Lower lobe of right lung (tissue), 2 donors: ENCODE measurements at regions not wholly inside any gene's neighbourhood (a gene's known extent, or its start where the extent isn't known, plus 50 kb on each side); places are given as distances from the start of the nearest gene placed in this dataset.

Experiments used
- ATAC-seq, 2 donors: fragments of 200-7000 bp; cut with Tn5 transposase; one replicate each; pipeline ENCODE4 v1.9.1; 2020 to 2022; ENCODE audit warnings: mild to moderate bottlenecking in 2 of 2, moderate library complexity in 2 of 2
- DNase-seq: peaks from one replicate; pipeline ENCODE4 v3.0.0-alpha.2; 2020
- H3K27ac ChIP-seq: fragments of 200-600 bp; one replicate; pipeline ENCODE4 v1.8.0; 2022
- H3K27me3 ChIP-seq: fragments of 200-600 bp; one replicate; pipeline ENCODE4 v1.8.0; 2022; ENCODE audit warnings: low read depth
- H3K36me3 ChIP-seq: fragments of 200-600 bp; one replicate; pipeline ENCODE4 v1.8.0; 2022; ENCODE audit warnings: mild to moderate bottlenecking
- H3K4me1 ChIP-seq: fragments of 200-600 bp; one replicate; pipeline ENCODE4 v1.8.0; 2022
- H3K4me3 ChIP-seq: fragments of 200-600 bp; one replicate; pipeline ENCODE4 v1.8.0; 2022; ENCODE audit warnings: mild to moderate bottlenecking
- H3K9me3 ChIP-seq: fragments of 200-600 bp; one replicate; pipeline ENCODE4 v1.8.0; 2022
- CTCF ChIP-seq: fragments of 200-600 bp; IDR thresholded peaks from one replicate; pipeline ENCODE4 v1.8.0; 2022; ENCODE audit warnings: antibody characterized with exemption, mild to moderate bottlenecking
- intact Hi-C: fragments of 100-400 bp; cut with DNase I; formaldehyde crosslinking; loops from one replicate; pipeline ENCODE4 v1.11.0; 2022
- donor health status: DM: no; HTN: yes; CAD: no; lungs with severe emphysema.

GRCh38 chr11:57083641-57084385 is 95.1 kb downstream of the OR5AK2 start:
- Histone ChIP-seq H3K9me3 (no peaks in the 10 kb centered on the region), H3K27ac (no peak overlapping the region), H3K36me3 (no peaks in the 10 kb centered on the region), H3K4me3 (no peak overlapping the region), H3K27me3 (no peaks in the 10 kb centered on the region), H3K4me1 (no peaks in the 10 kb centered on the region)
- intact Hi-C loops: no loop called here
- no peak for TF ChIP-seq CTCF
- ATAC-seq (no peak), DNase-seq (no peak)

- Histone ChIP-seq H3K27ac (no peak overlapping the region), H3K27me3 (no peaks in the 10 kb centered on the region), H3K4me1 (no peaks in the 10 kb centered on the region), H3K36me3 (no peaks in the 10 kb centered on the region), H3K4me3 (no peak overlapping the region), H3K9me3 (no peaks in the 10 kb centered on the region)
- no peak for TF ChIP-seq CTCF
- ATAC-seq (no peak), DNase-seq (no peak)
- intact Hi-C loops: no loop called here
Measured at GRCh38 chr11:57085611-57086010, 96.1 kb upstream of the LRRC55 start.

DNA sequence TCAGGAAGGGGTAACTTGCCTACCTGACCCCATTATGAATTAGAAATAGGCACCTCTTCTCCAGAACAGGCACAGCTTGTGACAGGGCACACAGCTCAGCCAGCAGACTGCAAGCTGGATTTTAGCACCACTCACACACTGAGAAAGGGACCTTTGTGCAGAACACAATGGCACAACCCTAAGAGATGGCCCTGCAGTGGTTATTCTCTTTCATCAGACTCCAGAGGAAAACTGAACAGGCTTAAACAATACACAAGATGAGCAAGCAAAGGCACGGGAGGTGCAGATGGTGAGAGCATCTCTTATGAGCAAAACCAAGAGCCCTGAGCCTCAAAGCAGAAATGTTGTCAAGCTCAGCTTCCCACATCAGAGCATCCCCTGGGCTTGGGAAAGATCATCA is 93.8 kb upstream of the LRRC55 start:
- TF ChIP-seq CTCF: no peak
- Histone ChIP-seq H3K27ac (no peak overlapping the region), H3K27me3 (no peaks in the 10 kb centered on the region), H3K36me3 (no peaks in the 10 kb centered on the region), H3K4me3 (no peak overlapping the region), H3K4me1 (no peaks in the 10 kb centered on the region), H3K9me3 (no peaks in the 10 kb centered on the region)
- DNase-seq (no peak), ATAC-seq (no peak)
- intact Hi-C loops: no loop called here

- intact Hi-C loops: no loop called here
- DNase-seq: no peak
- Histone ChIP-seq H3K9me3 (no peaks in the 10 kb centered on the region), H3K36me3 (no peaks in the 10 kb centered on the region), H3K27ac (no peak overlapping the region), H3K27me3 (no peaks in the 10 kb centered on the region), H3K4me3 (no peak overlapping the region), H3K4me1 (no peaks in the 10 kb centered on the region)
- ATAC-seq: no peak
- TF ChIP-seq CTCF: no peak
Measured at GRCh38 chr11:57092028-57092698, 89.6 kb upstream of the LRRC55 start.

DNA sequence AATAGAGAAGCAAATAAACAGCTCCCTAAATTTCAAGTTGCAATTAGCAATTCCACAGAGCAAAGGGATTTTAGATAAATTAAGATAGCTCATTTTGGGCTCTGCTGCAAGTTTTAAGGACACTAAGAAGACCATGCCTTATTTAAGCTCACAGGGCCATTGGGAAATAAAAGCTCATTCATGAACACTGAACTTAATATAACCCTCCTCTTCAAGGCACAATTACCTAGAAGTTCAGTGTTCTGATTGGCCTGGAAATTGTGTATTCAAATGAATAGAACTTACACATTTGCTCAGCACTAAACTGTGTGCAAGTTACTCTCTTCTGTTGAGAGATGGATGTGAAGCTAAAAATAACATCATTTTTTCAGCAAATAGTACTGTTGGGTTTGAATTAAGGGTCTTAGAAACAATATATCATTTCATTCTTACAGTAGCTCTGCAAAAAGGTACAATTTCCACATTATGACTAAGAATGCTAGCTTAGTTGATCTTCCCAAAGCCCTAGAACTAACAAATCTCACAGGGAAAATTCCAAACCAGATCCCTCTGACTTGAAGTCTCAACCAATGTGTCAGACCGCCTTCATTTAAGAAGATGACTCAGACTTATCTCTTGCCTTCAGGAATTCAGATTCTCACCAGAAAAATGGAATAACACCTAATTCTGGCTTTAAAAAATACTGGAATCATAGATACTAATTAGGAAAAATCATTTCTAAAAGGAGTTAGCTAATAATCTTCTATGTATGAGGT is 87.4 kb upstream of the LRRC55 start:
- TF ChIP-seq CTCF: no peak
- intact Hi-C loops: no loop called here
- H3K4me1 ChIP-seq: no peaks in the 10 kb centered on the region

More for the DNA sequence above, 87.4 kb upstream of the LRRC55 start:
- H3K27ac ChIP-seq: no peak overlapping the region
- H3K27me3 ChIP-seq: no peaks in the 10 kb centered on the region
- no peaks in the 10 kb centered on the region for H3K36me3 ChIP-seq
- no peaks in the 10 kb centered on the region for H3K9me3 ChIP-seq
- DNase-seq (no peak), ATAC-seq (no peak)
- H3K4me3 ChIP-seq: no peak overlapping the region
